ENCODE measurements at regions not wholly inside any gene's neighbourhood (a gene's known extent, or its start where the extent isn't known, plus 50 kb on each side); places are given as distances from the start of the nearest gene placed in this dataset.

DNA sequence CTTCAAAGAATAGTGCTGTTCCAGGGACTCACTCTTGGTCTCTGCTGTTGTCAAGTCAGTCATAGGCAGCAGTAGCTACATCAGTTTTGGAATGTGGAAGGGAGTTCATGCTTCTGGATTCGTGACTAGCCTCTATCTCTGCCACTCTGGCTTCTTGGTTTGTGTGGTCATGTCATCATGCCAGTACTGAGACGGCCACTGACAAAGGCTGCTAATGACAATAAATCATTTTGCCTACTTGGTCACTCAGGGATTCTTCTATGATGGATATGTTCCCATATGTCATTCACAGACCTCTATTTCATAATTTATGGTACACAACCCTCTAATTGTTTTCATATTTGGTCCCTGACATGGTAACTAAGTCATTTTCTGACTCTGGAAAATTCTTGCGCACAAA is 450.8 kb upstream of the BOD1L1 start:
- Histone ChIP-seq H3K27me3 (no peaks in the 10 kb centered on the region), H3K9me3 (no peaks in the 10 kb centered on the region), H3K27ac (no peak overlapping the region), H3K4me3 (no peak overlapping the region), H3K4me1 (no peaks in the 10 kb centered on the region), H3K36me3 (no peaks in the 10 kb centered on the region)
- DNase-seq: no peak
- intact Hi-C loops (cut with DNase I): no loop called here
- WGBS (ENCODE audit: insufficient coverage, low coverage, low lambda C conversion rate, missing lambda C conversion rate): 65% methylated on average over 2 of the region's 3 CpGs
- TF ChIP-seq, protein P1, sequence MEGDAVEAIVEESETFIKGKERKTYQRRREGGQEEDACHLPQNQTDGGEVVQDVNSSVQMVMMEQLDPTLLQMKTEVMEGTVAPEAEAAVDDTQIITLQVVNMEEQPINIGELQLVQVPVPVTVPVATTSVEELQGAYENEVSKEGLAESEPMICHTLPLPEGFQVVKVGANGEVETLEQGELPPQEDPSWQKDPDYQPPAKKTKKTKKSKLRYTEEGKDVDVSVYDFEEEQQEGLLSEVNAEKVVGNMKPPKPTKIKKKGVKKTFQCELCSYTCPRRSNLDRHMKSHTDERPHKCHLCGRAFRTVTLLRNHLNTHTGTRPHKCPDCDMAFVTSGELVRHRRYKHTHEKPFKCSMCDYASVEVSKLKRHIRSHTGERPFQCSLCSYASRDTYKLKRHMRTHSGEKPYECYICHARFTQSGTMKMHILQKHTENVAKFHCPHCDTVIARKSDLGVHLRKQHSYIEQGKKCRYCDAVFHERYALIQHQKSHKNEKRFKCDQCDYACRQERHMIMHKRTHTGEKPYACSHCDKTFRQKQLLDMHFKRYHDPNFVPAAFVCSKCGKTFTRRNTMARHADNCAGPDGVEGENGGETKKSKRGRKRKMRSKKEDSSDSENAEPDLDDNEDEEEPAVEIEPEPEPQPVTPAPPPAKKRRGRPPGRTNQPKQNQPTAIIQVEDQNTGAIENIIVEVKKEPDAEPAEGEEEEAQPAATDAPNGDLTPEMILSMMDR (IDR thresholded peaks at IDR 0.05): no peak
- no peak for TF ChIP-seq POLR2A (IDR thresholded peaks at IDR 0.05)
- ATAC-seq: no peak

DNA sequence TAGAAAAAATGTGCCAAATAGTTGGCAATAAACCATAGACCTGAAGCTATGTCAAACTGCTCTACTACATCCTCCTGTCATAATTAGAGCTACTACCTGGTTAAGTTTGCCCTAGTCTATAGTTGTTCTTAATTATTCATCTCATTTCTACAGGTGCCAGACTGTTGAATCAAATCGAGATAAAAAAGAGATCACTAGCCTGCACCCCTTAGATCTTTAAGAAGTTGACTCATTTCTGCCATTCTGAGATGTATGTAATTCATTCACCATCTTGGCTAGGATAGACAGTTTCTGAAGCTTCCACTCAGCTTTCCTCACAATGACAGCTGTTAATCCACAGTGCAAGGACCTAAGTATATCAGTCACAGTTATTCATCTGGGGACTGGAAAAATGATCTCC is 452.1 kb upstream of the BOD1L1 start:
- 55% methylated on average over 1 of the region's 1 CpG for WGBS (ENCODE audit: insufficient coverage, low coverage, low lambda C conversion rate, missing lambda C conversion rate)
- intact Hi-C loops (cut with DNase I): no loop called here

DNA sequence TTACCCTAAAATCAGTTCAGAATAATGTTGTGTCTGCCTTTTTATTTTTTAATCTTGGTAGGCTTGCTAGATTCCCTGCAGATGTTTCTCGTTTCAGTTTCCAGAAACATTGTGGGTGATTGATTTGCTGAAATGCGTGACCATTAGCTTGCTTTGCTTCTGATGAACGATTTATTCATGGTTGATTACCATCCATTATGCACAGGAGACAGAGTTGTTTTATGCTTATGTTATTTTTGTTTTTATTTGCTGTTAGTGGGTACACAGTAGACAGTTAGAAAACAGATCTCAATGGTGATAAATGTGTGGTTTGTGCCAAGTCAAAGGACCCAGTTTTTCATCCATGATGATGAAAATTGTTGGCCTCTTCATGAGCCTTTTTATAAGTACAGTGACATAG is 455.6 kb upstream of the BOD1L1 start:
- H3K4me1 ChIP-seq: no peaks in the 10 kb centered on the region
- TF ChIP-seq, protein P1 (IDR thresholded peaks at IDR 0.05): no peak
- no peak for TF ChIP-seq POLR2A (IDR thresholded peaks at IDR 0.05)
- H3K9me3 ChIP-seq: no peaks in the 10 kb centered on the region
- intact Hi-C loops (cut with DNase I): no loop called here
- DNase-seq: no peak
- no peak for ATAC-seq
- no peak overlapping the region for H3K4me3 ChIP-seq
- no peaks in the 10 kb centered on the region for H3K36me3 ChIP-seq
- no peaks in the 10 kb centered on the region for H3K27me3 ChIP-seq
- 61% methylated on average over 3 of the region's 3 CpGs for WGBS (ENCODE audit: insufficient coverage, low coverage, low lambda C conversion rate, missing lambda C conversion rate)
- no peak overlapping the region for H3K27ac ChIP-seq

More for the DNA sequence above, 452.1 kb upstream of the BOD1L1 start:
- Histone ChIP-seq H3K4me1 (no peaks in the 10 kb centered on the region), H3K36me3 (no peaks in the 10 kb centered on the region), H3K4me3 (no peak overlapping the region), H3K27me3 (no peaks in the 10 kb centered on the region), H3K9me3 (no peaks in the 10 kb centered on the region), H3K27ac (no peak overlapping the region)
- DNase-seq: no peak
- TF ChIP-seq POLR2A (IDR thresholded peaks at IDR 0.05): no peak
- TF ChIP-seq, protein P1 (IDR thresholded peaks at IDR 0.05): no peak
- ATAC-seq: no peak

DNA sequence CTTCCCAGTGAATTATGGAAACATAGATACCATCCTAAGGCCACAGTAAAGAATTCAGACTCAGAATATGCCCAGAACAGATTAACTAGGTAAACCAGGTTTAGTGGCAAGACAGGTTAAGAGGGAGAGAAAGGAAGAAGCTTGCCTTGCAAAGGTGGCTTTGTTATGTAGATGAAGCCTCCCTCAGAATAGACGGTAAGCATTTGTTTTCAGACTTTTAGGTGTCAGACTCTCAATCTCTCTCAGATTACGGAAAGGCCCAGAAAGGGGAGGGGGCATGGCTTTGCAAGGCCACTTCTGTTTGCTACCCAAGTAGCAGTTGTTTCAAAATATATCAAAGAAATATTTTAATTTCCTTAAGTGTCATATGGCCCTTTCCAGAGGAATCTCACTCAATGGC is 457.1 kb upstream of the BOD1L1 start:
- no peak for TF ChIP-seq POLR2A (IDR thresholded peaks at IDR 0.05)
- TF ChIP-seq, protein P1 (IDR thresholded peaks at IDR 0.05): no peak
- intact Hi-C loops (cut with DNase I): no loop called here
- no peaks in the 10 kb centered on the region for H3K27me3 ChIP-seq
- no peaks in the 10 kb centered on the region for H3K9me3 ChIP-seq
- H3K36me3 ChIP-seq: no peaks in the 10 kb centered on the region
- no peaks in the 10 kb centered on the region for H3K4me1 ChIP-seq
- DNase-seq (no peak), ATAC-seq (no peak)
- H3K4me3 ChIP-seq: no peak overlapping the region
- no peak overlapping the region for H3K27ac ChIP-seq
- 47% methylated on average over 2 of the region's 2 CpGs for WGBS (ENCODE audit: insufficient coverage, low coverage, low lambda C conversion rate, missing lambda C conversion rate)

DNA sequence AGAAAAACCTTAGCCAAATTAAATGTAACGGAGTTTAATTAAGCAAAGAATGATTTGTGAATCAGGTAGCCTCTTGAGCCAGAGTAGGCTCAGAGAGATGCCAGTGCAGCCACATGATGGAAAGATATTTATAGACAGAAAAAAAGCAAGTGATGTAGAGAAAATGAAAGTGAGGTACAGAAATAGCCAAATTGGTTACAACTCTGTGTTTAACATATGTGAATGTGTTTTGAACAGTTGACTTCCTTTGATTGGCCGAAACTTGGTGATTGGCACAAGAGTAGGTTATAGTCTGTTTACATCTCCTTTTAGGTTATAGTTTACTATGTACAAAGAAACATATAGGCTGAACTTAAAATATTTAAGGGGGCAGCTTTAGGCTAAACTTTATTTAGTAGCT is 459.9 kb upstream of the BOD1L1 start:
- Histone ChIP-seq H3K27me3 (no peaks in the 10 kb centered on the region), H3K27ac (no peak overlapping the region), H3K36me3 (no peaks in the 10 kb centered on the region), H3K9me3 (no peaks in the 10 kb centered on the region), H3K4me3 (no peak overlapping the region), H3K4me1 (no peaks in the 10 kb centered on the region)
- no peak for TF ChIP-seq POLR2A (IDR thresholded peaks at IDR 0.05)
- TF ChIP-seq, protein P1 (IDR thresholded peaks at IDR 0.05): no peak
- ATAC-seq: no peak
- DNase-seq: no peak
- WGBS (ENCODE audit: insufficient coverage, low coverage, low lambda C conversion rate, missing lambda C conversion rate): 57% methylated on average over 2 of the region's 2 CpGs
- intact Hi-C loops (cut with DNase I): no loop called here
